Loucy (cell line): ENCODE measurements at regions not wholly inside any gene's neighbourhood (a gene's known extent, or its start where the extent isn't known, plus 50 kb on each side); places are given as distances from the start of the nearest gene placed in this dataset.

ENCODE experiments used
- EZH2phosphoT487 ChIP-seq: fragments of 200-600 bp; IDR thresholded peaks from 2 replicates; pipeline ENCODE4 v1.6.1; 2018; ENCODE audit warnings: antibody characterized with exemption, mild to moderate bottlenecking, moderate library complexity, borderline replicate concordance
- TF ChIP-seq, protein P1 (sequence below): fragments of 200-600 bp; sonication (generic); conservative IDR thresholded peaks from 2 replicates; pipeline ENCODE4 v1.5.1; 2014; ENCODE audit warnings: mild to moderate bottlenecking, antibody characterized with exemption, low read length

DNA sequence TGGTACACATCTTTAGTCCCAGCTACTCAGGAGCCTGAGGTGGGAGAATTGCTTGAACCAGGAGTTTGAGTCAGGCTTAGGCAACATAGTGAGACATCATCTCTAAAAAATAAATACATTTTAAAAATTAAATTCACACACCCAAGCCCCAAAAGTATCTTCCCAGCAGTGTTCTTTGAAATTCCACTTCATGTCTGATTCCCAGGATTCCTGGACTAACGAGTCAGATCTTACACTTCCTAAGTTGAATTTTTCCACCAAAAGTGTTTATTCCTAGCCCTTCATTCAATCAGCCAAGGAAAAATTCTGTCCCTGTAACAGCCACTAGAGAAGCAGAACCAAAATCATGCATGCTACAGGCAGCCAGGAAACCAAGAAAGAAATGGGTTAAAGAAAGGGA, 970.9 kb downstream of the EFNA5 start:
- TF ChIP-seq, protein P1, sequence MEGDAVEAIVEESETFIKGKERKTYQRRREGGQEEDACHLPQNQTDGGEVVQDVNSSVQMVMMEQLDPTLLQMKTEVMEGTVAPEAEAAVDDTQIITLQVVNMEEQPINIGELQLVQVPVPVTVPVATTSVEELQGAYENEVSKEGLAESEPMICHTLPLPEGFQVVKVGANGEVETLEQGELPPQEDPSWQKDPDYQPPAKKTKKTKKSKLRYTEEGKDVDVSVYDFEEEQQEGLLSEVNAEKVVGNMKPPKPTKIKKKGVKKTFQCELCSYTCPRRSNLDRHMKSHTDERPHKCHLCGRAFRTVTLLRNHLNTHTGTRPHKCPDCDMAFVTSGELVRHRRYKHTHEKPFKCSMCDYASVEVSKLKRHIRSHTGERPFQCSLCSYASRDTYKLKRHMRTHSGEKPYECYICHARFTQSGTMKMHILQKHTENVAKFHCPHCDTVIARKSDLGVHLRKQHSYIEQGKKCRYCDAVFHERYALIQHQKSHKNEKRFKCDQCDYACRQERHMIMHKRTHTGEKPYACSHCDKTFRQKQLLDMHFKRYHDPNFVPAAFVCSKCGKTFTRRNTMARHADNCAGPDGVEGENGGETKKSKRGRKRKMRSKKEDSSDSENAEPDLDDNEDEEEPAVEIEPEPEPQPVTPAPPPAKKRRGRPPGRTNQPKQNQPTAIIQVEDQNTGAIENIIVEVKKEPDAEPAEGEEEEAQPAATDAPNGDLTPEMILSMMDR: no peak
- TF ChIP-seq EZH2phosphoT487: no peak
